Astrocyte of the spinal cord (primary cell): ENCODE measurements at regions not wholly inside any gene's neighbourhood (a gene's known extent, or its start where the extent isn't known, plus 50 kb on each side); places are given as distances from the start of the nearest gene placed in this dataset.

Source experiments
- DNase-seq: peaks from one replicate; pipeline ENCODE4 v3.0.0; 2011; ENCODE audit warnings: low read depth, low spot score
- H3K4me3 ChIP-seq: 2 replicates; pipeline ENCODE4 v1.5.1; 2011; ENCODE audit warnings: low read depth, mild to moderate bottlenecking, low read length, moderate library complexity
- in situ Hi-C: cut with HindIII; loops from 2 replicates; pipeline ENCODE4 v1.10.0; 2017; ENCODE audit warnings: low sequenced_read_pairs
- TF ChIP-seq, protein P1 (sequence below): IDR thresholded peaks from 2 replicates; pipeline ENCODE4 v1.5.1; 2012; ENCODE audit warnings: low read depth, mild to moderate bottlenecking, low read length, inconsistent platforms

DNA sequence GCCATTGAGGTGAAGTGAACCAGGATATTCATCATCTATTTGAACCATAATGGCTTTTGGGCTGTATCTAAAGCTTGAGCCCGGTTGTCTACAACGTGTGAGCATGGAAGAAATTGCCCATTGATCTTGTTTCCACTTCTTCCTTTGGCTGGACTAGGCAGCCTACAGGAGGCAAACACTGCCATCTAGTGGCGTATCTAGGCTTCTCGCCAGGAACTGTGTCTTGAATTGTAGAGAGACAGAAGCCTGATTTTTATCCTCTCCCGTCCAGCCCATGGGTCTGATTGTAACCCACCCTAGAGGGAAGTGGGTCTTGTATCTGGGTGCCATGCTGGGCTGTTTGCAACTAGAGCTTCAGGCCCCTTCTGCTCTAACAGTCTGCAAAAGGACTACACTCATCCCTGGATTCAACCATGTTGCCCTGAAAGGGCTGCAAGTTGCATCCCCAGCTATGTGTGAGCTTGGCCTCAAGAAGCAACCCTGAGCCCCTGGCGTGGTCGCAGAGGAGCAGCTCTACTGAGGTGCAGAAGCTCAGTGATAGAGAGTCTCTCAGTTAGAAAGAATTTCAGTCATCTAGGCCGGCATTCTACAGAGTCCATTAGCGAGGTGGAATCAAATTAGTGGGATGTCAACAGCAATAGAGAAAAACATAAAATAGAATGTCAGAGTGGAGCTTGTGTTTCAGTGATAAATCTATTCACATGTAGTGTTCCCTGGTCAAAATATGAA, 170.2 kb upstream of the UMPS start:
- peak; percentile 86 for DNase-seq
- no peak overlapping the region for H3K4me3 ChIP-seq
- in situ Hi-C loops, result no loop called here
- TF ChIP-seq, protein P1, sequence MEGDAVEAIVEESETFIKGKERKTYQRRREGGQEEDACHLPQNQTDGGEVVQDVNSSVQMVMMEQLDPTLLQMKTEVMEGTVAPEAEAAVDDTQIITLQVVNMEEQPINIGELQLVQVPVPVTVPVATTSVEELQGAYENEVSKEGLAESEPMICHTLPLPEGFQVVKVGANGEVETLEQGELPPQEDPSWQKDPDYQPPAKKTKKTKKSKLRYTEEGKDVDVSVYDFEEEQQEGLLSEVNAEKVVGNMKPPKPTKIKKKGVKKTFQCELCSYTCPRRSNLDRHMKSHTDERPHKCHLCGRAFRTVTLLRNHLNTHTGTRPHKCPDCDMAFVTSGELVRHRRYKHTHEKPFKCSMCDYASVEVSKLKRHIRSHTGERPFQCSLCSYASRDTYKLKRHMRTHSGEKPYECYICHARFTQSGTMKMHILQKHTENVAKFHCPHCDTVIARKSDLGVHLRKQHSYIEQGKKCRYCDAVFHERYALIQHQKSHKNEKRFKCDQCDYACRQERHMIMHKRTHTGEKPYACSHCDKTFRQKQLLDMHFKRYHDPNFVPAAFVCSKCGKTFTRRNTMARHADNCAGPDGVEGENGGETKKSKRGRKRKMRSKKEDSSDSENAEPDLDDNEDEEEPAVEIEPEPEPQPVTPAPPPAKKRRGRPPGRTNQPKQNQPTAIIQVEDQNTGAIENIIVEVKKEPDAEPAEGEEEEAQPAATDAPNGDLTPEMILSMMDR, result peak; percentile 95

DNA sequence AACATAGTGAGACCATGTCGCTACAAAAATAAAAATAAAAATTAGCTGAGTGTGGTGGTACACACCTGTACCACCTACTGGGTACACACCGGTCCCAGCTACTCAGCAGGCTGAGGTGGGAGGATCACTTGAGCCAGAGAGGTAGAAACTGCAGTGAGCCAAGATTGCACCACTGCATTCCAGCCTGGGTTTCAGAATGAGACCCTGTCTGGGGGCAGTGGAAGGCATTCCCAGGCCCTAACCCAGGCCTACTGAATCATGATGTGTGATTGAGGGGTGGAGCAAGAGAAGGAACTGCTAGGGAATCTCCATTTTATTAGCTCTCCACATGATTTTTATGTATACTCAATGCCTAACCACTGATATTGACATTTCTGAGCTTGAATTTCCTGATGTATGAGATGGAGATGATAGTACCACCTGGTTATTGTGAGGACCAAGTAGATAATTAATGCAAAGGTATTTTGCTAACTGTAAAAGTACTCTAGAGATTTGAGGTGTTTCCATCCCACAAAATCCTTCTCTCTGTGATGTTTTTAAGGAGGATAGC, 169.5 kb upstream of the UMPS start:
- DNase-seq, result no peak
- in situ Hi-C loops, result no loop called here
- H3K4me3 ChIP-seq, result no peak overlapping the region
- TF ChIP-seq, protein P1, result no peak

DNA sequence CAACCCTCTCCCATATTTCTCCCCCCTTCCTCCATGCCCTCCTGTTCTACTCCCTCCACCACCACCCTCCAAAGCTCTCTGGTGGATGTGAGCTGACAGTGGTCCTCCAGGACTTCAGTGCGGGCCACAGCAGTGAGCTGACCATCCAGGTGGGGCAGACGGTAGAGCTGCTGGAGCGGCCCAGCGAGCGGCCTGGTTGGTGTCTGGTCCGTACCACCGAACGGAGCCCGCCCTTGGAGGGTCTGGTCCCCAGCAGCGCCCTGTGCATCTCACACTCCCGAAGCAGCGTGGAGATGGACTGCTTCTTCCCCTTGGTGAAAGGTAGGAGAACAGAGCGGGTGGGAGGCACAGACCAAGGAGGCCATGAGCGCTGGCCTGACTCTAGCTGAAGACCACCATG, 167.5 kb upstream of the UMPS start:
- TF ChIP-seq, protein P1, result no peak
- in situ Hi-C loops, result no loop called here
- H3K4me3 ChIP-seq, result no peak overlapping the region
- DNase-seq, result no peak

DNA sequence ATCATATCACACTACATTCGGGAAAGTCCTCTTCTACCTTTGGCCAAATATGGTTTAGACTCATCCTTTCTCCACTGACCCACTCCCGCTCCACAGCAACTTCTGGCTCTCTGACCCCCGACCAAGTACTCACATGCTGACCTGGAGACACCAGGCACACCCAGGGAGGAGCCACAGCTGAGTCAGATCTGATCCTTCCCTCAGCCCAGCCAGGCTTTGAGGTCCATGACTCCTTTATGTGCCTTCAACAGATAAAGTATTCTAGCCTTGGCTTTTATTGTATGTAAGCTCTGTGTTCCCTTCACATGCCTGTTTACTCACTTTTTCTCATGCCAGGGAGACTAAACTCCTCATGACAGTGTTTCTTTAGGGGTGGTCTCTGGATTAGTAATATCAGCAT, 166.9 kb upstream of the UMPS start:
- in situ Hi-C loops, result no loop called here
- TF ChIP-seq, protein P1, result no peak
- no peak for DNase-seq
- no peak overlapping the region for H3K4me3 ChIP-seq

DNA sequence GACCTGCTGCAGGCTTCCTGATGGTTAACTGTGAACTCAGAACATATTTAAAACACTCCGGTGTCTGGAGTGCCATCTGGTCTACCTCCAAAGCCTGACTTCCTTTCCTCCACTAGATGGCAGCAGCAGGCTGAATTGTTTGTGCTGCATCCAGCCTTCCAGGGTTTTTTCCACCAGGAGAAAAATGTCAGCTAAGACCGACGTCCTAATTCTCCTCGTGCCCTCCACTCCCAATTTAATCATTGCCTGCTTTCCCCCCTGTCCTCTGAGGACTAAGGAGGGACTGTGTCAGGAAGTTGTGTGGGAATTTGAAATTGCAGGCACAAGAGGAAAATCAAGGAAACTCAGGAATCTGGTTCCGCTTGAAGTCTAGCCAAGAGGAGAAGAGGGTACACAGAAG, 165.2 kb upstream of the UMPS start:
- in situ Hi-C loops, result no loop called here
- DNase-seq, result peak; percentile 73
- TF ChIP-seq, protein P1, result peak; percentile 86
- H3K4me3 ChIP-seq, result no peak overlapping the region

DNA sequence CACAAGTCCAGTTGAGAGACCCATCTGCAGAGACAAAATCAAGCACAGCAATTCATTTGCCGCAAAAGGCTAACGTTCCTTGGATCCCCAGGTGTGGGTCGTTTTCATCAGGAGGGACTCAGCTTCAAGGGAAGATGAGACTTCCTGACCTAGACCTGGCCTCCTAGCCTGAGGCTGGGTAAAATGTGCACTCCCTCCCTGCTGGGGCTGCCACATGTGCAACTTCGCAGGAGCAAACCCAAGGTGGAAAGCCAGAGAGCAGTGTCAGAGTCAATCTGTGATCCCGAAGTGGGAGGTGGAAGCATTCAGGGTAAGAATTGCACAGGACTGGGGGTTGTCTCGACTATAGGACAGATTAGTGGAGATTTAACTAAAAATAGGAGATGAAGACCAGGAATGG, 164.7 kb upstream of the UMPS start:
- TF ChIP-seq, protein P1, result no peak
- in situ Hi-C loops, result no loop called here
- DNase-seq, result no peak
- H3K4me3 ChIP-seq, result no peak overlapping the region
